H1 (cell line): ENCODE measurements at regions not wholly inside any gene's neighbourhood (a gene's known extent, or its start where the extent isn't known, plus 50 kb on each side); places are given as distances from the start of the nearest gene placed in this dataset.

ENCODE experiments used
- BACH1 ChIP-seq: IDR thresholded peaks from 2 replicates; pipeline ENCODE4 v1.6.1; 2012; ENCODE audit warnings: low read length, improper control_type of control experiment
- EGR1 ChIP-seq: IDR thresholded peaks from 2 replicates; pipeline ENCODE4 v1.6.1; 2011; ENCODE audit warnings: low read depth, low read length, borderline replicate concordance
- HDAC2 ChIP-seq, 2 experiments: fragments of 300-600 bp in 1 of 2; sonication (generic) in 1 of 2; IDR thresholded peaks; 2 replicates each; pipeline ENCODE4 v1.6.1; 2011 to 2012; ENCODE audit warnings: low read depth in 2 of 2, low read length in 2 of 2, mild to moderate bottlenecking in 2 of 2, moderate library complexity in 2 of 2, borderline replicate concordance in 1 of 2, inconsistent platforms in 1 of 2
- NANOG ChIP-seq: IDR thresholded peaks from 2 replicates; pipeline ENCODE4 v1.6.1; 2011; ENCODE audit warnings: low read length, low read depth, mild to moderate bottlenecking, inconsistent platforms; ENCODE audit not compliant: insufficient read depth, poor library complexity, severe bottlenecking
- RXRA ChIP-seq: IDR thresholded peaks from 2 replicates; pipeline ENCODE4 v1.6.1; 2011; ENCODE audit warnings: low read depth, mild to moderate bottlenecking, low read length, moderate library complexity; ENCODE audit not compliant: insufficient read depth
- SAP30 ChIP-seq: fragments of 300-600 bp; sonication (generic); IDR thresholded peaks from 2 replicates; pipeline ENCODE4 v1.7.1; 2012; ENCODE audit warnings: low read length, moderate library complexity, mild to moderate bottlenecking, inconsistent platforms; ENCODE audit not compliant: insufficient read depth, insufficient replicate concordance

DNA sequence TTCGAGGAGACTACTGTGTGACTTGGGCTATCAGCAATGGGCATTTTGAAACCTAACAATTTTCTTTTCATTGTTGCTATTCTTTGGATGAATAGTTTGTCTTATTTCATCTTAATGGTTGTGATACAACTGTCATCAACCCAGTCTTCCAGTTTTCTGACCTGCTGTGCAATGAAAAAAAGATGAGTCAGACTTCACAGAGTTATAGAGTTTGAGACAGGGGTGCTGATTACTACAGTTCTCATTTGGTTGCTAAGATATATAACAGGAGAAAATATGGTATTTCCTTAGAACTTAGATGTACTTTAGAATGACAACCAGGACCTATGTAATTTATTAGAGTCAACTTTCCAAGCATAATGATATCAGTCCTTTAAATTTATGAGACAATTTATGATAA is 564.4 kb upstream of the NUDT12 start (continued):
- TF ChIP-seq RXRA = no peak
- no peak for TF ChIP-seq EGR1
- no peak for TF ChIP-seq SAP30
- no peak for TF ChIP-seq HDAC2 (IDR thresholded peaks at IDR 0.05; ENCODE audit: borderline replicate concordance in 1 of 2, low read depth in 2 of 2, low read length in 2 of 2)
- TF ChIP-seq NANOG = no peak
- TF ChIP-seq BACH1 = no peak
